ENCODE measurements at regions not wholly inside any gene's neighbourhood (a gene's known extent, or its start where the extent isn't known, plus 50 kb on each side); places are given as distances from the start of the nearest gene placed in this dataset.

DNA sequence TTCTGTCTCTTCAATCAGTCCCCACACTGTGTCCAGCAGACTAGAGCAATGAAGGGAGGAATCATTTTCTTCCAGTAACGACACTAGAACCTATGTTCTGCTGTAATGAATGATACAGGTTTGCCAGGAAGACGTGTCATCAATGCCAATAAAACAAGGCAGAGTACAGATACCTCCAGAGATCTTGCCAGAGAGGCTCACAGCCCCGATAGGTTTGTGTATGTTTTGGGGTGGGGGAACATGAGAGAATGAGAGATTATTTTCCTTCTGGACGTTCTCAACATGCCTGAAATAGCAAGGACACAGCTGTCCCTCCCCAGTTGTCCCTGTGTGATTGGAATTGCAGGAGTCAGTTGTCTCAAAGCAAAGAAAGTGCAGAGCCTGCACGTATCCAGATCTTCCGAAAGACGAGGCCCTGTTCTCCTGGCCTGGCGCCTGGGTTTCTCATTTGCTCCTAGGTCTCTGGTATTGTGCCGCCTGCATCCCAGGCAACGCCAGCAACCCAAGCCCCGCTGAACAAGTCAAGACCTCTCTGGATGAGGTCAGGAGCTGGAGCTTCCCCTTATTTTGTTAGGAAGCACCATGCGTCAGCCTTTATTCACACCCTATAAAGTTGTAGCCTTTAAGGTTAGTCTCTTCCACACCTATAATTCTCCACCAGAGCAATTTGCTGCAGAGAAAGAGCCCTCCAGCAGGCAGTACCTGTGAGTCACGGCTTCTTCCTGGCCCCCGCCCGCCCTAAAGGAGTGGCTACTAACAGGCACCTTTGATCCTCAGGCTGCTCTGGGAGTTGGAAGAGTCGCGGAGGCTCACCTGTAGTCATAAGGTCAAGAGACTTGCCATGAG is 130.5 kb downstream of the TOMM20 start:
- H3K4me1 Mint-ChIP-seq = peaks cover 41% of the 10 kb centered on the region
- H3K36me3 Mint-ChIP-seq (ENCODE audit: low read depth) = no peaks in the 10 kb centered on the region
- no peak for TF ChIP-seq CTCF (IDR thresholded peaks at IDR 0.05; ENCODE audit: unreplicated experiment in 3 of 3)
- H3K27ac Mint-ChIP-seq = peak overlapping the region; percentile 70 to 85 (median 78)
- H3K4me3 Mint-ChIP-seq = peak overlapping the region in 2 of 3 experiments; percentile 2 to 19
- no peaks in the 10 kb centered on the region for H3K27me3 Mint-ChIP-seq (ENCODE audit: low read depth)
- H3K9me3 Mint-ChIP-seq = no peaks in the 10 kb centered on the region

- Mint-ChIP-seq H3K36me3 (ENCODE audit: low read depth) (no peaks in the 10 kb centered on the region), H3K9me3 (no peaks in the 10 kb centered on the region), H3K27ac (peak overlapping the region; percentile 70 to 85 (median 78)), H3K27me3 (ENCODE audit: low read depth) (no peaks in the 10 kb centered on the region), H3K4me3 (peak overlapping the region in 2 of 3 experiments; percentile 2 to 35), H3K4me1 (peaks cover 41% of the 10 kb centered on the region)
- TF ChIP-seq CTCF (IDR thresholded peaks at IDR 0.05; ENCODE audit: unreplicated experiment in 3 of 3) = no peak
Observed at GRCh38 chr1:234997201-234997895, 131.3 kb downstream of the TOMM20 start.

- Mint-ChIP-seq H3K4me3 (no peak overlapping the region), H3K36me3 (ENCODE audit: low read depth) (no peaks in the 10 kb centered on the region), H3K27ac (peak overlapping the region in 2 of 3 experiments; percentile 70 to 85), H3K4me1 (peaks cover 37% of the 10 kb centered on the region), H3K27me3 (ENCODE audit: low read depth) (no peaks in the 10 kb centered on the region), H3K9me3 (no peaks in the 10 kb centered on the region)
- TF ChIP-seq CTCF (IDR thresholded peaks at IDR 0.05; ENCODE audit: unreplicated experiment in 3 of 3) = no peak
Observed at GRCh38 chr1:234996245-234996757, 132.3 kb downstream of the TOMM20 start.

- no peak for TF ChIP-seq CTCF (IDR thresholded peaks at IDR 0.05; ENCODE audit: unreplicated experiment in 3 of 3)
- Mint-ChIP-seq H3K4me3 (no peak overlapping the region), H3K27ac (peak overlapping the region; percentile 30 to 54 (median 36)), H3K4me1 (peaks cover 44% of the 10 kb centered on the region), H3K27me3 (ENCODE audit: low read depth) (no peaks in the 10 kb centered on the region), H3K36me3 (ENCODE audit: low read depth) (no peaks in the 10 kb centered on the region), H3K9me3 (no peaks in the 10 kb centered on the region)
Observed at GRCh38 chr1:234994436-234995295, 134.0 kb downstream of the TOMM20 start.

DNA sequence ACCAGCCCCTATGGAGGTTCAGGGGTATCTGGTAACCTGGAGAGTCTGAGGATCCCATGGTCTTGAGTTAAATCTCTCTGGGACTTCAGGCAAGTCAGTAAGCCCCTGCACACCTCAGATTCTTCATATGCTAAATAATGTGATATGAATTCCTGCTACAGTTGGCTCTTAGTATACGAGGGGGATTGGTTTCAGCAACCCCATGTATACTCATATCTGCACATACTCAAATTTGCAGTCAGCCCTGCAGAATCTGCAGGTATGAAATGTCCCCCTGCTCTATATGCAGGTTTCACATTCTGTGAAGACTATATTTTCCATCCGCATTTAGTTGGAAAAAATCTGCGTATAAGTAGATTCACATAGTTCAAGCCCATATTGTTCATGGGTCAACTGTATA is 136.6 kb downstream of the TOMM20 start:
- H3K4me3 Mint-ChIP-seq = no peak overlapping the region
- H3K27me3 Mint-ChIP-seq (ENCODE audit: low read depth) = no peaks in the 10 kb centered on the region
- no peaks in the 10 kb centered on the region for H3K9me3 Mint-ChIP-seq
- no peak overlapping the region for H3K27ac Mint-ChIP-seq
- TF ChIP-seq CTCF (IDR thresholded peaks at IDR 0.05; ENCODE audit: unreplicated experiment in 3 of 3) = no peak
- no peaks in the 10 kb centered on the region for H3K36me3 Mint-ChIP-seq (ENCODE audit: low read depth)
- H3K4me1 Mint-ChIP-seq = peaks cover 45% of the 10 kb centered on the region
